SK-N-SH (cell line): ENCODE measurements at regions not wholly inside any gene's neighbourhood (a gene's known extent, or its start where the extent isn't known, plus 50 kb on each side); places are given as distances from the start of the nearest gene placed in this dataset.

Source experiments
- EP300 ChIP-seq, 2 experiments: IDR thresholded peaks; 2 replicates each; pipeline versions ENCODE4 v1.4.0 to v1.6.1; 2012; ENCODE audit warnings: borderline replicate concordance in 1 of 2, low read depth in 1 of 2, low read length in 1 of 2
- FOXJ3 ChIP-seq: sonication (generic); formaldehyde crosslinking; IDR thresholded peaks from 2 replicates; pipeline ENCODE4 v1.5.1; 2020; ENCODE audit warnings: mild to moderate bottlenecking, missing genetic modification reagents
- FOXM1 ChIP-seq: IDR thresholded peaks from 2 replicates; pipeline ENCODE4 v1.4.0; 2012; ENCODE audit warnings: low read depth, mild to moderate bottlenecking
- MXI1 ChIP-seq: IDR thresholded peaks from 2 replicates; pipeline ENCODE4 v1.6.1; 2012; ENCODE audit warnings: mild to moderate bottlenecking, low read depth, low read length, improper control_type of control experiment
- POLR2AphosphoS5 ChIP-seq: IDR thresholded peaks from 2 replicates; pipeline ENCODE4 v1.6.1; 2012; ENCODE audit warnings: low read depth, low read length
- RAD21 ChIP-seq: IDR thresholded peaks from 2 replicates; pipeline ENCODE4 v1.6.1; 2012; ENCODE audit warnings: mild to moderate bottlenecking, low read length
- TCF12 ChIP-seq: IDR thresholded peaks from 2 replicates; pipeline ENCODE4 v1.4.0; 2012
- TEAD4 ChIP-seq: IDR thresholded peaks from 2 replicates; pipeline ENCODE4 v1.4.0; 2012; ENCODE audit warnings: mild to moderate bottlenecking, borderline replicate concordance; ENCODE audit not compliant: insufficient read depth
- TF ChIP-seq, protein P1 (sequence below): fragments of 200-600 bp; sonication (generic); IDR thresholded peaks from 2 replicates; pipeline ENCODE4 v1.6.1; 2017; ENCODE audit warnings: antibody characterized with exemption, mild to moderate bottlenecking, moderate library complexity
- TF ChIP-seq, protein P2 (sequence below): fragments of 150-350 bp; IDR thresholded peaks from 2 replicates; pipeline ENCODE4 v1.6.1; 2017; ENCODE audit warnings: antibody characterized with exemption, low read length, low read depth, borderline replicate concordance
- TF ChIP-seq, protein P3 (sequence below): IDR thresholded peaks from 2 replicates; pipeline ENCODE4 v1.4.0; 2012; ENCODE audit warnings: low read depth, borderline replicate concordance
- TF ChIP-seq, protein P4 (sequence below): IDR thresholded peaks from 2 replicates; pipeline ENCODE4; 2012

DNA sequence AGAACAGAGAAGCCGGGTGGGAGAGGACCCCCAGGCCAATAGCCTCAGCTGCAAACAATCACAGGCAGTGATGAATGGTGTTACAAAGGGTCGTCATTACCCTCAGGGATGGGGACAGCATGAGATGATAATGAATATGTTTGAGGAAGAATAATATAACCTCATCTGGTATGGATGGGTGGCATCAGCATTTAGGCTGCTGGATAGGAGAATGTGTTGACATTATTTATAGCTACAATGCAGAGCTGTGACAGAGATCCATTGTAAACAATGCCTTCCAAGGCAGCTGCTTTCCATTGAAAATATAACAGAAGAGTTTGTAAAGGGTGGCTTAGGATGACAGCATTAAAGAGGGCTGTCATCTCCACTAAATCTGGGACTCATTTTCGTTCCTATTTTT, 365.5 kb downstream of the KCNN2 start:
- TF ChIP-seq POLR2AphosphoS5: no peak
- TF ChIP-seq MXI1: no peak
- TF ChIP-seq, protein P1, sequence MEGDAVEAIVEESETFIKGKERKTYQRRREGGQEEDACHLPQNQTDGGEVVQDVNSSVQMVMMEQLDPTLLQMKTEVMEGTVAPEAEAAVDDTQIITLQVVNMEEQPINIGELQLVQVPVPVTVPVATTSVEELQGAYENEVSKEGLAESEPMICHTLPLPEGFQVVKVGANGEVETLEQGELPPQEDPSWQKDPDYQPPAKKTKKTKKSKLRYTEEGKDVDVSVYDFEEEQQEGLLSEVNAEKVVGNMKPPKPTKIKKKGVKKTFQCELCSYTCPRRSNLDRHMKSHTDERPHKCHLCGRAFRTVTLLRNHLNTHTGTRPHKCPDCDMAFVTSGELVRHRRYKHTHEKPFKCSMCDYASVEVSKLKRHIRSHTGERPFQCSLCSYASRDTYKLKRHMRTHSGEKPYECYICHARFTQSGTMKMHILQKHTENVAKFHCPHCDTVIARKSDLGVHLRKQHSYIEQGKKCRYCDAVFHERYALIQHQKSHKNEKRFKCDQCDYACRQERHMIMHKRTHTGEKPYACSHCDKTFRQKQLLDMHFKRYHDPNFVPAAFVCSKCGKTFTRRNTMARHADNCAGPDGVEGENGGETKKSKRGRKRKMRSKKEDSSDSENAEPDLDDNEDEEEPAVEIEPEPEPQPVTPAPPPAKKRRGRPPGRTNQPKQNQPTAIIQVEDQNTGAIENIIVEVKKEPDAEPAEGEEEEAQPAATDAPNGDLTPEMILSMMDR: no peak
- TF ChIP-seq EP300 (IDR thresholded peaks at IDR 0.05; ENCODE audit: borderline replicate concordance in 1 of 2, low read depth in 1 of 2, low read length in 1 of 2): no peak
- no peak for TF ChIP-seq FOXJ3
- TF ChIP-seq, protein P2, sequence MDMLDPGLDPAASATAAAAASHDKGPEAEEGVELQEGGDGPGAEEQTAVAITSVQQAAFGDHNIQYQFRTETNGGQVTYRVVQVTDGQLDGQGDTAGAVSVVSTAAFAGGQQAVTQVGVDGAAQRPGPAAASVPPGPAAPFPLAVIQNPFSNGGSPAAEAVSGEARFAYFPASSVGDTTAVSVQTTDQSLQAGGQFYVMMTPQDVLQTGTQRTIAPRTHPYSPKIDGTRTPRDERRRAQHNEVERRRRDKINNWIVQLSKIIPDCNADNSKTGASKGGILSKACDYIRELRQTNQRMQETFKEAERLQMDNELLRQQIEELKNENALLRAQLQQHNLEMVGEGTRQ: no peak
- no peak for TF ChIP-seq RAD21
- no peak for TF ChIP-seq TCF12
- TF ChIP-seq FOXM1: no peak
- no peak for TF ChIP-seq TEAD4
- TF ChIP-seq, protein P3, sequence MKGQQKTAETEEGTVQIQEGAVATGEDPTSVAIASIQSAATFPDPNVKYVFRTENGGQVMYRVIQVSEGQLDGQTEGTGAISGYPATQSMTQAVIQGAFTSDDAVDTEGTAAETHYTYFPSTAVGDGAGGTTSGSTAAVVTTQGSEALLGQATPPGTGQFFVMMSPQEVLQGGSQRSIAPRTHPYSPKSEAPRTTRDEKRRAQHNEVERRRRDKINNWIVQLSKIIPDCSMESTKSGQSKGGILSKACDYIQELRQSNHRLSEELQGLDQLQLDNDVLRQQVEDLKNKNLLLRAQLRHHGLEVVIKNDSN: no peak
- TF ChIP-seq, protein P4, sequence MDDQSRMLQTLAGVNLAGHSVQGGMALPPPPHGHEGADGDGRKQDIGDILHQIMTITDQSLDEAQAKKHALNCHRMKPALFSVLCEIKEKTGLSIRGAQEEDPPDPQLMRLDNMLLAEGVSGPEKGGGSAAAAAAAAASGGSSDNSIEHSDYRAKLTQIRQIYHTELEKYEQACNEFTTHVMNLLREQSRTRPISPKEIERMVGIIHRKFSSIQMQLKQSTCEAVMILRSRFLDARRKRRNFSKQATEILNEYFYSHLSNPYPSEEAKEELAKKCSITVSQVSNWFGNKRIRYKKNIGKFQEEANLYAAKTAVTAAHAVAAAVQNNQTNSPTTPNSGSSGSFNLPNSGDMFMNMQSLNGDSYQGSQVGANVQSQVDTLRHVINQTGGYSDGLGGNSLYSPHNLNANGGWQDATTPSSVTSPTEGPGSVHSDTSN: no peak
